Left lung (tissue), 4 donors: ENCODE measurements at regions not wholly inside any gene's neighbourhood (a gene's known extent, or its start where the extent isn't known, plus 50 kb on each side); places are given as distances from the start of the nearest gene placed in this dataset.

Experiments used
- ATAC-seq: fragments of 200-7000 bp; cut with Tn5 transposase; one replicate; pipeline ENCODE4 v1.9.1; 2020; ENCODE audit warnings: moderate library complexity
- DNase-seq, 4 donors: peaks; one replicate each; pipeline ENCODE4 v3.0.0-alpha.2; 2013 to 2020
- H3K27ac ChIP-seq, 2 donors: fragments of 200-600 bp; sonication (generic) in 1 of 2; one replicate each; pipeline versions ENCODE4 v1.5.0 to v1.8.0; 2020 to 2021
- H3K27me3 ChIP-seq, 2 donors: fragments of 200-600 bp; sonication (generic) in 1 of 2; one replicate each; pipeline versions ENCODE4 v1.5.0 to v1.8.0; 2020 to 2021
- H3K36me3 ChIP-seq, 2 donors: fragments of 200-600 bp; sonication (generic) in 1 of 2; one replicate each; pipeline versions ENCODE4 v1.5.0 to v1.8.0; 2020 to 2021
- H3K4me1 ChIP-seq, 2 donors: fragments of 200-600 bp; one replicate each; pipeline ENCODE4 v1.8.0; 2021
- H3K4me3 ChIP-seq, 2 donors: fragments of 200-600 bp; sonication (generic) in 1 of 2; one replicate each; pipeline versions ENCODE4 v1.5.0 to v1.8.0; 2020 to 2021; ENCODE audit warnings: mild to moderate bottlenecking in 1 of 2
- H3K9me3 ChIP-seq, 2 donors: fragments of 200-600 bp; sonication (generic) in 1 of 2; one replicate each; pipeline versions ENCODE4 v1.5.0 to v1.8.0; 2020 to 2021
- intact Hi-C, 2 donors: fragments of 100-400 bp; cut with DNase I; formaldehyde crosslinking; loops; one replicate each; pipeline versions ENCODE4 v1.11.2 to v1.14.2; 2022
- TF ChIP-seq, protein P1 (sequence below), 2 donors: fragments of 200-600 bp; sonication (generic) in 1 of 2; IDR thresholded peaks; one replicate each; pipeline versions ENCODE4 v1.5.0 to v1.8.0; 2021; ENCODE audit warnings: antibody characterized with exemption in 2 of 2
- donor health status: DM: no; HTN: yes; CAD: no.
- donor health status: DM: no; HTN: no; CAD: no.

DNA sequence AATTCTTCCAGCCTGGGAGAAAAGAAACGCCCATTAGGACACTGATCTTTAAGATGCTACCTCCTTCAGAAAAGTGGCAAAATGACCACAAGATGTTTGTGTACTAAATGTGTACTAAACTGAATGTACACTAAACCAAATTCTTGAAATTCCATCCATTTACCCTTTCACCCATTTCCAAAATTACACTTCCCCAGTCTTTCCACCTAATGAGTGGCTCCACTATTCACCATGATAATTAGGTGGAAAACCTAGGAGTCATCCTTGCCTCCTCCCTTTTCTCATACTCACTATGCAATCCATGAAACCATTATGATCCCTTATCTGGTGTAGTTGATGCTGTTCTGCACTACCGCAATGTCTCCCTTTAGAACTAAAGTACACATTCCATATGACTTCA lies 452.1 kb upstream of the THBS1 start:
- H3K4me1 ChIP-seq: peaks cover 7 to 27% of the 10 kb centered on the region in 2 donors
- no peak overlapping the region for H3K4me3 ChIP-seq
- no peaks in the 10 kb centered on the region for H3K36me3 ChIP-seq
- intact Hi-C loops: no loop called here
- TF ChIP-seq, protein P1, sequence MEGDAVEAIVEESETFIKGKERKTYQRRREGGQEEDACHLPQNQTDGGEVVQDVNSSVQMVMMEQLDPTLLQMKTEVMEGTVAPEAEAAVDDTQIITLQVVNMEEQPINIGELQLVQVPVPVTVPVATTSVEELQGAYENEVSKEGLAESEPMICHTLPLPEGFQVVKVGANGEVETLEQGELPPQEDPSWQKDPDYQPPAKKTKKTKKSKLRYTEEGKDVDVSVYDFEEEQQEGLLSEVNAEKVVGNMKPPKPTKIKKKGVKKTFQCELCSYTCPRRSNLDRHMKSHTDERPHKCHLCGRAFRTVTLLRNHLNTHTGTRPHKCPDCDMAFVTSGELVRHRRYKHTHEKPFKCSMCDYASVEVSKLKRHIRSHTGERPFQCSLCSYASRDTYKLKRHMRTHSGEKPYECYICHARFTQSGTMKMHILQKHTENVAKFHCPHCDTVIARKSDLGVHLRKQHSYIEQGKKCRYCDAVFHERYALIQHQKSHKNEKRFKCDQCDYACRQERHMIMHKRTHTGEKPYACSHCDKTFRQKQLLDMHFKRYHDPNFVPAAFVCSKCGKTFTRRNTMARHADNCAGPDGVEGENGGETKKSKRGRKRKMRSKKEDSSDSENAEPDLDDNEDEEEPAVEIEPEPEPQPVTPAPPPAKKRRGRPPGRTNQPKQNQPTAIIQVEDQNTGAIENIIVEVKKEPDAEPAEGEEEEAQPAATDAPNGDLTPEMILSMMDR (IDR thresholded peaks at IDR 0.05): no peak
- DNase-seq (no peak), ATAC-seq (no peak)
- no peaks in the 10 kb centered on the region for H3K27me3 ChIP-seq
- no peaks in the 10 kb centered on the region for H3K9me3 ChIP-seq
- peak overlapping the region in 1 of 2 donors; percentile 50 for H3K27ac ChIP-seq

DNA sequence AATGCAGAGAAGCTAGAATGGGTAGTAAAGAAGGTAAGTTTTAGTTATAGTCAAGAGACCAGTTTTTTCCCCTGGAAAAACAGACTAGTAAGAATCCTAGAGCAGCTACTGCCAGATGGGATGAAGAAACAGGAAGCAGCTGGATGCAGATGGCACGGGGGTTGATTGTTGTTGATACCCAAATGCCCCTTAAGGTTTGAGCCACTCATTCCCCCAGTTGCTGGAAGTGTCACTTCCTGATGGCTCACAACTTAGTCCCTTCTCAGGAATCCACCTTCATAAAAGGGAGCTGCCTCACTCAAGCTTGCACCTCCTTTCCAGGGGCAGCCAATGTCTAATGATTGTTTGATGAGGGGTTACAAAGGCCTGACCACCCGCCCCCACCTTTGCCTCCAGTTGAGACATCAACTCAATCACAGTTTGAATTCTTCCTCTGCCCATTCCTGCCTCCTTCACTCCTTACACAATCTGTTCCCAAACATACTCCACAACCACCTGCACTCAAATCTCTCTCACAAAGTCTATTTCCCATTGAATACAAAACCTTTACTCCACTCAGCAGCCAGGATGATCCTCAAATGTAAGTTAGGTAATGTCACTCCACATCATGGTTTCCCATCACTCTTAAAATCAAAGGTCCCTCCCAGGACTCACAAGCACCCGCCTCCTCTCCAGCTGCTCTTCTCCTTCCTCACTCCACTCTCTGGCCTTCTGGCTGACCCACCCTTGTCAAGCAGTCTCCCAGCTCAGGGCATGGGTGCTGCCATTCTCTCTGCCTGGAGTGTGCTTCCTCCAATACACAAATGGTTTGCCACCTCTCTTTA lies 450.1 kb upstream of the THBS1 start:
- Histone ChIP-seq H3K36me3 (no peaks in the 10 kb centered on the region), H3K4me1 (peaks cover 7 to 27% of the 10 kb centered on the region in 2 donors), H3K9me3 (no peaks in the 10 kb centered on the region), H3K27ac (no peak overlapping the region), H3K27me3 (no peaks in the 10 kb centered on the region), H3K4me3 (no peak overlapping the region)
- intact Hi-C loops: no loop called here
- ATAC-seq (peak; percentile 7), DNase-seq (no peak)
- TF ChIP-seq, protein P1 (IDR thresholded peaks at IDR 0.05): no peak

DNA sequence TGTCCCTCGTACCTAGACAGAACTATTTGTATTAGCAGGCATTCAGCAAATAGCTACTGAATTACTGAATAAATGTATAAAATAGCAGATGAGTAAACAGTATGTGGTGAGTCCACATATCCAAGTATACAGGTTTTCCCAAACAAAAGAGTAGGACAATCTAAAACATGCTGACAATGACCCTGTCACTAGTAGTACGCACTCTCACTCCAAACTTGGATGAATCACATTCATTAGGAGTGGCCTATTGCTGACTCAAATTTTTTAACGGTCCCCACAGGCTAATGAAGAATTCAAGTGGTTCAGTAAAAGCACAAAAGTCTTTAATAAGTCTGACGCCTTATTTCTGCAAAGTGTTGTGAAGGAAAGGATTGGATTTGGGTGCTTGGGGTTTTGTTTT lies 449.3 kb upstream of the THBS1 start:
- ATAC-seq (no peak), DNase-seq (no peak)
- no peaks in the 10 kb centered on the region for H3K9me3 ChIP-seq
- H3K4me1 ChIP-seq: peaks cover 7 to 27% of the 10 kb centered on the region in 2 donors
- H3K27ac ChIP-seq: no peak overlapping the region
- no peak overlapping the region for H3K4me3 ChIP-seq
- intact Hi-C loops: no loop called here
- TF ChIP-seq, protein P1 (IDR thresholded peaks at IDR 0.05): no peak
- H3K27me3 ChIP-seq: no peaks in the 10 kb centered on the region
- no peaks in the 10 kb centered on the region for H3K36me3 ChIP-seq

DNA sequence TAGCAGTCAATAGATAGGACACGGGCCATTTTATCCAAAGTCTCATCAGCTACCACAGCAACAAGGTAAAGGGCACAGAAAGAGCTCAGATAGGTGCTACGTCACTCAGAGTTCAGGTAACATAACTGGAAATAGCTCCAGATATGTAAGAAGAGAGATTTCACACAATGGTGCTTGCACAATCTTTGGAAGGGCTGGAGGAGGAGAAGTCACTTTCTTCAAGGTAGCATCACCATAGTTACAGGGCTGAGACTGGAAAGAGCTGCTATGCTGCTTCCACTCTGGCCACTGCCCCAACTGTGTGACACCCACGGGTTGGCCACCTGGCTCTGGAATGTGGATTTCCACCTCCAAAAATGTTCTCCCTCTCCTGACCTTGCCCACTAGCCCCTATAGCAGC lies 448.8 kb upstream of the THBS1 start:
- Histone ChIP-seq H3K36me3 (no peaks in the 10 kb centered on the region), H3K27me3 (no peaks in the 10 kb centered on the region), H3K4me3 (no peak overlapping the region), H3K9me3 (no peaks in the 10 kb centered on the region), H3K27ac (no peak overlapping the region), H3K4me1 (peaks cover 7 to 27% of the 10 kb centered on the region in 2 donors)
- no peak for ATAC-seq
- intact Hi-C loops: no loop called here
- no peak for DNase-seq
- TF ChIP-seq, protein P1 (IDR thresholded peaks at IDR 0.05): no peak

DNA sequence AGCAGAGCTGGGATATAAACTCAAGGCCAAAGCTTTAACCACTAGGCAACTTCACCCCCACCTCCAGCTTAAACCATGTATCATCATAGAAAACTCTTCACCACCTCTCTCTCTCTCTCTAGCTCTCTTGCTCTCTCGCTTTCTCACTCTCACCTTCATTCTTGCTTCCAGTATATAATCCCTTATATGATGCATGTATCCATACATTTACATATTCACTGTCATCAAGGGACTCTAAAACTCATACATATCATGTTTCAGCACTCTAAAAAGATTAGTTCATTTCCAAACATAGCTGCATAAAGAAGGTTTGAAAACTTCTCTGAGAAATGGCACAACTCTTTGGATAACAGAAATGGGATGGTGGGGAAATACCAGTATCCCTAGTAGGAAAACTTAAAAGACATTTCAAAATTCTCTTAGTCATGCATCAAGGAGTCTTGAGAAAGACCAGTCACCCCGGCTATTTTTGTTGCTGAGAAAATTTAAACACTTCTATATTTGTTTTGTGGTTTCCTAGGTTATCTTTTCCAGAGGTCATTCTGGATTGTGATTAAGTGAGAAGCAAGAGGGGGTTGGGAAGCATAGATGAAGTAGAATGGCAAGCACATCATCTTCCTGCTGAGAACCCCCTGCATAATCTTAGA lies 447.8 kb upstream of the THBS1 start:
- Histone ChIP-seq H3K4me3 (no peak overlapping the region), H3K36me3 (no peaks in the 10 kb centered on the region), H3K4me1 (peaks cover 7 to 17% of the 10 kb centered on the region in 2 donors), H3K27me3 (no peaks in the 10 kb centered on the region), H3K9me3 (no peaks in the 10 kb centered on the region), H3K27ac (peak overlapping the region; percentile 33 to 46)
- TF ChIP-seq, protein P1 (IDR thresholded peaks at IDR 0.05): no peak
- ATAC-seq (peak; percentile 62), DNase-seq (peak in 1 of 4 donors; percentile 32)
- intact Hi-C loops: no loop called here
